ENCODE measurements at regions not wholly inside any gene's neighbourhood (a gene's known extent, or its start where the extent isn't known, plus 50 kb on each side); places are given as distances from the start of the nearest gene placed in this dataset.
"Not testable (repeated sequence)": the region's sequence is repeated elsewhere in the genome, so short reads cannot be mapped to it uniquely, and the experiment has no call there.

GRCh38 chr22:48633996-48634836 is 1193.5 kb downstream of the BRD1 start:
- DNase-seq = no peak

- DNase-seq = peak in 10 of 56 donors; percentile 17 to 47 (median 32)
These were observed 1194.9 kb downstream of the BRD1 start for GRCh38 chr22:48632646-48633246.

- DNase-seq = peak in 14 of 56 donors; percentile 22 to 62 (median 40)
These were observed 1196.3 kb downstream of the BRD1 start for GRCh38 chr22:48631288-48631863.

DNA sequence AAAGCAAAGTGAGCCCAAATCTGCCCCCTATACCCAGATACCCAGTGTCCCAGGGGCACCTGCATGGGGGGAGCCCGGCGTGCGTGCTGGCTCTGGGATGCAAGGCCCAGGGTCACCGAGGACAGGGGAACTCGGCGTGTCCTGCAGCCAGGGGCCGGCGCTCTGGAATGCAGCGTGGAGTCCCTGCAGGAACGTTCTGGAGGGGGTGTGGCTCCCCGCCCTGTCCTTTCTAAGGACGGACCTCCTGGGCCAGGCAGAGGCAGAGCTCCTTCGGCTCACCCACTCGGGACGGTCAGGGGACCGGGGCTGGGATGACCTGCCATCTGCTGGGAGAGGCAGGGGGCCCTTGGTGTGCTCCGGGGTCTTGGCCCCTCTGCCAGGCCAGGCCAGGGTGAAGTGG is 1196.8 kb downstream of the BRD1 start:
- no peak for DNase-seq

DNA sequence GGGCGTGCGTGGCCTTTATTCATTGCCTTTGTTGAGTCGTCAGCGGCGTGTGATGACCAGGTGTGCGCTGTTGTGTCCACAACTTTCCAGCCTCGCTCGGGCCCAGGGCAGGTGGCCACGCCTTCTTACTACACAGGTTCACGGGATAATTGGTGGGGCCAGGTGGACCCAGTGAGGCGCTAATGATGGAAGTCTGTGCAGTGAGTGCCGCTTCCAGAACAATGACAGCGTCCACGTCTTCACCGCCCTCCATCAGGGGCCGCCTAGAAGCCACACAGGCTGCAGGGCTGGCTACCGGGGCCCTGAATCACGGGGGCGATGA is 1197.3 kb downstream of the BRD1 start:
- DNase-seq = no peak

GRCh38 chr22:48629631-48630432 is 1197.8 kb downstream of the BRD1 start:
- peak in 47 of 56 donors; percentile 12 to 85 (median 58) for DNase-seq

GRCh38 chr22:48628891-48629543 is 1198.7 kb downstream of the BRD1 start:
- no peak for DNase-seq

- DNase-seq = no peak
These were observed 1199.7 kb downstream of the BRD1 start for GRCh38 chr22:48627966-48628365.

GRCh38 chr22:48627203-48627602 is 1200.5 kb downstream of the BRD1 start:
- DNase-seq = peak in 31 of 56 donors; percentile 15 to 72 (median 53)

DNA sequence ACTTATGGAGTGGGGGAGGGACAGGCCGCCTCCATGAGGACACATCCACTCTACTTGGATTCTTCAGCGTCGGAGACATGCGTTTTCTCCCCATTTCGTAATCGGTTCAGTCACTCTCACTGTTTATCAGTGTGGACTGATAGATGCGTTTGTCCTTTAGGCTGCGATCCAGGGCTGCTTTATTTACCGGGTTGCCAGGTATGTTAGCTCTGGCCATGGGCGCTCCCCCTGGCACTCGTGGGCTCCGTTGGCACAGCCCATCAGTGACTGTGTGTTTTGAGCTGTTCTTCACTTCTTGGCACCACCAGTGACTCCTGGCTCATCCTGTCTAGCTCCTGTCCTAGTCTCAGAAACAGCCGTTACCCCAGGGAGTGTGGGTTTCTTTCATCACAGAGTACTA is 1203.3 kb downstream of the BRD1 start:
- DNase-seq = no peak

DNA sequence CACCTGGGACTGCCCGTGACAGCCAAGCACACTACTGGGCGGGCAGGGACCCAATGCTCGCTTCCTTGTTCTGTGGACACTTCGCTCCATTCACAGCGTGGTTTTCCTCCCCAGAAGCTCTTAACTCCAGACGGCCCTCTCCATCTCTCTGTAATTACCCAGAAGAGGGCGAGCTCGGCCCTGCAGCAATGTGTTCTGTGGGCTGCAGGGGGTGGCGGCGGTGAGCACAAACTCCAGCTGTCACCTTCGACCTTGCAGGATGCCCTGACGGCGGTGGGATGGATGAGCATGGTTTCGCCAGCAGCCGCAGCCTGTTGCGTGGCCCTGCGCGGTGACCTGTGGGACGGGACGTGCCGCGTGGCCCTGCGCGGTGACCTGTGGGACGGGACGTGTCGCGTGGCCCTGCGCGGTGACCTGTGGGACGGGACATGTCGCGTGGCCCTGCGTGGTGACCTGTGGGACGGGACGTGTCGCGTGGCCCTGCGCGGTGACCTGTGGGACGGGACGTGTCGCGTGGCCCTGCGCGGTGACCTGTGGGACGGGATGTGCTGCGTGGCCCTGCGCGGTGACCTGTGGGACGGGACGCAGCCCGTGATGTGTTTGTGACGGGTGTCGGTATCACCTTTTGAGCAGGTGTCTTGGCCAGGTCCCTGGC is 1204.7 kb downstream of the BRD1 start:
- no peak for DNase-seq

GRCh38 chr22:48621085-48621484 is 1206.6 kb downstream of the BRD1 start:
- no peak for DNase-seq

- not testable (repeated sequence) for DNase-seq
These were observed 1207.2 kb downstream of the BRD1 start for GRCh38 chr22:48620460-48620859.

- DNase-seq = no peak
These were observed 1208.0 kb downstream of the BRD1 start for GRCh38 chr22:48619721-48620120.

DNA sequence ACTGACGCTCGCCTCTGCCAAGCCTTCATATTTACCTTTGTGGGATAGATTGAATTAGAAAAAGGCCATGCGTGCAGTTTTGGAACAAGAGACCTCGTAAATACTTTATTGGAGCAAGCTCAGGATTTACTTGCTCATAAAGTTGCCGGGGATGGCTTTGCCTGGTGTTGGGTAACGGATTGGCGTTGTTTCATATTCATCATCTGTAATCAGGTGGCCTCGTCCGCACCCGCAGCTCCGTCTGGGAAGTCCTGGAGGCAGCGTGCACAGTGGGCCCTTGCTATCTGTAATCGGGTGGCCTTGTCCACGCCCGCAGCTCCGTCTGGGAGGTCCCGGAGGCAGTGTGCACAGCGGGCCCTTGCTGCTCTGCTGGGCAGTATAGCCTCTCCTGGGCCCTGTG is 1209.3 kb downstream of the BRD1 start:
- no peak for DNase-seq

DNA sequence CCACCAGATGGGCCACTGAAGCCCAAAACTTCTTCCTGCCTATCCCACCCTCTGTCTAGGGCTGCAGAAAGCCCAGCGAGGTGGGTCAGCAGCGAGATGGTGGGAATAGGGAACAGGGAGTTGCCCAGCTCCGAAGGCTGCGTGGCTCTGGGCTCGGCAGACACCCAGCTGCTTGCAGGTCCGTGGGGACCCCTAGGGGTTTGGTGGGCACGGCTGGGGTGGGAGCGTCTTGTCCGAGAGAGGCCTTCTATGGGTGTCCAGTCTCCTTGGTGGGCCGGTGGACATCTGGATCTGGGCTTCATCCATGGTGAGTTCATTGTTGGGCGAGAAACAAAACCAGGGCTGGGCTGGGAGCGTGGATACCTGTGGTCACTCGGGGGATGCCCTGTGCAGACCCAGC is 1211.0 kb downstream of the BRD1 start:
- DNase-seq = no peak

DNA sequence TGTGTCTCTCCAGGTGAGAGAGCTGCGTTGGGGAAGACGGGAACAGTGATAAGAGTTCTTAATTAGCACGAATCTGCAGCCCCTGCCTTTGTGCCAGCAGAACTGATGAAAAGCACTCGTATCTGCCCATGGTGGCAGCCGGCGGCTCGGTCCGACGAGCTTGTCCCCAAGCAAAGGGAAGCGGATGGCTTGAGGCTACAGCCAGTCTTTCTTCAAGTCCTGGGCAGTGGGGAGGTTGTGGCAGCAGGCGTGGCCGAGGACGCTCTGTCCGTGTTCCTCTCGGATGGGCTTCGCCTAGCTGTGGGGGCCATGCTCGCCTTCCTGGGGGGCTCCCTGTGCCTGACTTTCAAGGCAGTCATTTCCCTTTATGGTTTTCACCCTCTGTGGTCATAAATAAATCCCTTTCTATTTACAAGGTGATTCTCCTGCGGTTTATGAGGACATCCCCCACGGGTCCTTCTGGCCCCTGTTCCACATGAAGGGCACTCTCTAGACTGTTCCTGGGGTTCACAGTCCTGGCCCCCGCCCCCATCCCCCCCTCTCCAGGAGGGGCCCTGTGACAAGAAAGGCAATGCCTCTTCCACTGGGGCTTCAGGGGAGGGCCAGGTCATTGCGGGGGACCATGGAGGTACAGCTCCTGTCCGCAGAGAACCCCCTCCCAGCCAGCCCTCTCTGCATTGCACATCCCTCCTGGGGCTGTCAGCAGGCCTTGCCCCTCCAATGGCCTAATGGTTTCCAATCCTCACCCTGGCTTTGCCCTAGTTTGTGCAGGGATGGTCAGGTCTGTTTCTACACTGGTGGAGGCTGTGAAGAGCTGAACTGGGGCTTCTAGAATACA is 1212.3 kb downstream of the BRD1 start:
- DNase-seq = no peak

- no peak for DNase-seq
These were observed 1214.0 kb downstream of the BRD1 start for GRCh38 chr22:48613566-48614200.

Measured in amygdala (tissue), 56 donors.